ENCODE measurements at regions not wholly inside any gene's neighbourhood (a gene's known extent, or its start where the extent isn't known, plus 50 kb on each side); places are given as distances from the start of the nearest gene placed in this dataset.

GRCh38 chr10:9510626-9511025 is 1456.1 kb downstream of the GATA3 start:
- H2AFZ ChIP-seq: no peak overlapping the region
- POLR2A ChIA-PET (ENCODE audit: unreplicated experiment): no interaction called here
- no peaks in the 10 kb centered on the region for H3K79me2 ChIP-seq (ENCODE audit: low read depth)
- no peaks in the 10 kb centered on the region for H3K9me3 ChIP-seq (ENCODE audit: insufficient read depth, low read depth)
- no TSS peak for BruUV-seq (replicated peaks)
- no peak overlapping the region for H3K4me3 ChIP-seq
- H3K27ac ChIP-seq: no peak overlapping the region
- no peak for TF ChIP-seq CTCF (conservative IDR thresholded peaks at IDR 0.05)
- no peak for TF ChIP-seq EZH2 (IDR thresholded peaks at IDR 0.05; ENCODE audit: low read depth)
- intact Hi-C loops (cut with micrococcal nuclease; ENCODE audit: unreplicated experiment): no loop called here
- no peaks in the 10 kb centered on the region for H3K27me3 ChIP-seq (ENCODE audit: insufficient read depth, low read depth)
- DNase-seq: no peak
- no peaks in the 10 kb centered on the region for H4K20me1 ChIP-seq (ENCODE audit: insufficient read depth)
- H3K4me2 ChIP-seq: no peak overlapping the region
- H3K4me1 ChIP-seq (replicated peaks; ENCODE audit: insufficient read depth): no peaks in the 10 kb centered on the region
- H3F3A ChIP-seq (ENCODE audit: insufficient read depth, low read depth): no peaks in the 10 kb centered on the region
- CTCF ChIA-PET: no interaction called here
- H3K9me2 ChIP-seq (ENCODE audit: insufficient read depth): no peaks in the 10 kb centered on the region
- no peaks in the 10 kb centered on the region for H3K36me3 ChIP-seq (ENCODE audit: low read depth)

GRCh38 chr10:9515922-9516321 is 1461.4 kb downstream of the GATA3 start:
- no peak for DNase-seq
- no peaks in the 10 kb centered on the region for H3K4me1 ChIP-seq (replicated peaks; ENCODE audit: insufficient read depth)
- H3K36me3 ChIP-seq (ENCODE audit: low read depth): no peaks in the 10 kb centered on the region
- no peak for TF ChIP-seq CTCF (conservative IDR thresholded peaks at IDR 0.05)
- TF ChIP-seq EZH2 (IDR thresholded peaks at IDR 0.05; ENCODE audit: low read depth): no peak
- POLR2A ChIA-PET (ENCODE audit: unreplicated experiment): no interaction called here
- CTCF ChIA-PET: no interaction called here
- H2AFZ ChIP-seq: no peak overlapping the region
- H4K20me1 ChIP-seq (ENCODE audit: insufficient read depth): no peaks in the 10 kb centered on the region
- no peaks in the 10 kb centered on the region for H3F3A ChIP-seq (ENCODE audit: insufficient read depth, low read depth)
- no peaks in the 10 kb centered on the region for H3K9me2 ChIP-seq (ENCODE audit: insufficient read depth)
- H3K9me3 ChIP-seq (ENCODE audit: insufficient read depth, low read depth): no peaks in the 10 kb centered on the region
- no peak overlapping the region for H3K27ac ChIP-seq
- H3K4me3 ChIP-seq: no peak overlapping the region
- no TSS peak for BruUV-seq (replicated peaks)
- H3K4me2 ChIP-seq: no peak overlapping the region
- no peaks in the 10 kb centered on the region for H3K27me3 ChIP-seq (ENCODE audit: insufficient read depth, low read depth)
- intact Hi-C loops (cut with micrococcal nuclease; ENCODE audit: unreplicated experiment): no loop called here
- no peaks in the 10 kb centered on the region for H3K79me2 ChIP-seq (ENCODE audit: low read depth)

GRCh38 chr10:9535744-9536143 is 1481.3 kb downstream of the GATA3 start:
- CTCF ChIA-PET: no interaction called here
- BruUV-seq (replicated peaks): no TSS peak

More at GRCh38 chr10:9535744-9536143, 1481.3 kb downstream of the GATA3 start:
- Histone ChIP-seq H3K9me3 (ENCODE audit: insufficient read depth, low read depth) (no peaks in the 10 kb centered on the region), H3K79me2 (ENCODE audit: low read depth) (no peaks in the 10 kb centered on the region), H4K20me1 (ENCODE audit: insufficient read depth) (no peaks in the 10 kb centered on the region), H3K27ac (no peak overlapping the region), H3K4me2 (no peak overlapping the region), H3K4me3 (no peak overlapping the region), H3K4me1 (replicated peaks; ENCODE audit: insufficient read depth) (no peaks in the 10 kb centered on the region), H3F3A (ENCODE audit: insufficient read depth, low read depth) (no peaks in the 10 kb centered on the region), H3K27me3 (ENCODE audit: insufficient read depth, low read depth) (no peaks in the 10 kb centered on the region), H2AFZ (no peak overlapping the region), H3K36me3 (ENCODE audit: low read depth) (no peaks in the 10 kb centered on the region), H3K9me2 (ENCODE audit: insufficient read depth) (no peaks in the 10 kb centered on the region)
- POLR2A ChIA-PET (ENCODE audit: unreplicated experiment): no interaction called here
- intact Hi-C loops (cut with micrococcal nuclease; ENCODE audit: unreplicated experiment): no loop called here
- DNase-seq: no peak
- TF ChIP-seq EZH2 (IDR thresholded peaks at IDR 0.05; ENCODE audit: low read depth) (no peak), CTCF (conservative IDR thresholded peaks at IDR 0.05) (no peak)
